HepG2 (cell line): ENCODE measurements at regions not wholly inside any gene's neighbourhood (a gene's known extent, or its start where the extent isn't known, plus 50 kb on each side); places are given as distances from the start of the nearest gene placed in this dataset.
A peak's percentile ranks its signal among the peaks of the same experiment; 100 is the strongest.

Source experiments
- CENPT ChIP-seq: sonication (generic); formaldehyde crosslinking; IDR thresholded peaks from 2 replicates; pipeline ENCODE4 v1.8.0; 2022; ENCODE audit warnings: low read depth, mild to moderate bottlenecking, moderate library complexity, missing genetic modification reagents
- HNRNPL ChIP-seq: fragments of 200-400 bp; formaldehyde crosslinking; IDR thresholded peaks from 2 replicates; pipeline ENCODE4 v1.6.1; 2017; ENCODE audit warnings: mild to moderate bottlenecking, low read depth, low read length
- MBNL3 ChIP-seq: fragments of 250-450 bp; sonication (Bioruptor Pico); conservative IDR thresholded peaks from 2 replicates; pipeline ENCODE4 v1.8.0; 2022; ENCODE audit warnings: mild to moderate bottlenecking, inconsistent platforms
- PCBP1 ChIP-seq: fragments of 200-400 bp; formaldehyde crosslinking; IDR thresholded peaks from 2 replicates; pipeline ENCODE4 v1.6.1; 2017; ENCODE audit warnings: mild to moderate bottlenecking, low read depth, low read length, borderline replicate concordance
- ZNF496 ChIP-seq: sonication (generic); formaldehyde crosslinking; IDR thresholded peaks from 2 replicates; pipeline ENCODE4 v1.8.1; 2023; ENCODE audit warnings: mild to moderate bottlenecking, moderate library complexity, missing genetic modification reagents; ENCODE audit not compliant: insufficient replicate concordance
- ZNF703 ChIP-seq: sonication (generic); formaldehyde crosslinking; IDR thresholded peaks from 2 replicates; pipeline ENCODE4 v1.5.1; 2020; ENCODE audit warnings: missing genetic modification reagents, mild to moderate bottlenecking, moderate library complexity, borderline replicate concordance
- ZNF713 ChIP-seq: sonication (generic); formaldehyde crosslinking; IDR thresholded peaks from 2 replicates; pipeline ENCODE4 v1.4.0; 2020; ENCODE audit warnings: mild to moderate bottlenecking, missing genetic modification reagents
- TF ChIP-seq, protein P1 (sequence below): sonication (generic); formaldehyde crosslinking; IDR thresholded peaks from 2 replicates; pipeline ENCODE4 v1.5.0; 2020; ENCODE audit warnings: mild to moderate bottlenecking, missing genetic modification reagents
- TF ChIP-seq, protein P2 (sequence below): IDR thresholded peaks from 2 replicates; pipeline ENCODE4 v1.4.0; 2020; ENCODE audit warnings: mild to moderate bottlenecking, missing genetic modification reagents
- TF ChIP-seq, protein P3 (sequence below): sonication (generic); formaldehyde crosslinking; IDR thresholded peaks from 2 replicates; pipeline ENCODE4 v1.5.1; 2020; ENCODE audit warnings: mild to moderate bottlenecking, moderate library complexity, missing genetic modification reagents
- TF ChIP-seq, protein P4 (sequence below): fragments of 450-650 bp; IDR thresholded peaks from 2 replicates; pipeline ENCODE4 v1.6.1; 2016
- TF ChIP-seq, protein P5 (sequence below): sonication (generic); formaldehyde crosslinking; IDR thresholded peaks from 2 replicates; pipeline ENCODE4 v1.4.0; 2020; ENCODE audit warnings: missing genetic modification reagents

DNA sequence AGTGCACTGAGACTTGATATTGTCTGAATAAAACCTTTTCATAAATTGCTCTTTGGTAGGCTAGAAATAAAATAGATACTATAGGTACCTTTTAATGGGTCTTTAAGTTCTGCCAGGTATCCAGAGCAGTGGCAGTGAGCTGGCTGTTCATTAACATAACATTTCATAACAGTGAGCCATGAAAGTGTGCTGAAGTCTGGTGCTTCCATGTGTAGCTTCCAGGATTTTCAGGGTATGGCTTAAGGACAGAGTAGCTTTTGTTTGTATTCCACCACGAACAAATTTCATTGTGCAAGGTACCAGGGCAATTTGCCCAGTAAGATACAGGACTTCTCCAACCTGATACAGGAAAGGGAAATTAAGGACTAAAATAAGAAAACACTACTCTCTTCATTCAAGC, 124.7 kb upstream of the NANOGP8 start (continued):
- TF ChIP-seq, protein P1, sequence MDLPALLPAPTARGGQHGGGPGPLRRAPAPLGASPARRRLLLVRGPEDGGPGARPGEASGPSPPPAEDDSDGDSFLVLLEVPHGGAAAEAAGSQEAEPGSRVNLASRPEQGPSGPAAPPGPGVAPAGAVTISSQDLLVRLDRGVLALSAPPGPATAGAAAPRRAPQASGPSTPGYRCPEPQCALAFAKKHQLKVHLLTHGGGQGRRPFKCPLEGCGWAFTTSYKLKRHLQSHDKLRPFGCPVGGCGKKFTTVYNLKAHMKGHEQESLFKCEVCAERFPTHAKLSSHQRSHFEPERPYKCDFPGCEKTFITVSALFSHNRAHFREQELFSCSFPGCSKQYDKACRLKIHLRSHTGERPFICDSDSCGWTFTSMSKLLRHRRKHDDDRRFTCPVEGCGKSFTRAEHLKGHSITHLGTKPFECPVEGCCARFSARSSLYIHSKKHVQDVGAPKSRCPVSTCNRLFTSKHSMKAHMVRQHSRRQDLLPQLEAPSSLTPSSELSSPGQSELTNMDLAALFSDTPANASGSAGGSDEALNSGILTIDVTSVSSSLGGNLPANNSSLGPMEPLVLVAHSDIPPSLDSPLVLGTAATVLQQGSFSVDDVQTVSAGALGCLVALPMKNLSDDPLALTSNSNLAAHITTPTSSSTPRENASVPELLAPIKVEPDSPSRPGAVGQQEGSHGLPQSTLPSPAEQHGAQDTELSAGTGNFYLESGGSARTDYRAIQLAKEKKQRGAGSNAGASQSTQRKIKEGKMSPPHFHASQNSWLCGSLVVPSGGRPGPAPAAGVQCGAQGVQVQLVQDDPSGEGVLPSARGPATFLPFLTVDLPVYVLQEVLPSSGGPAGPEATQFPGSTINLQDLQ (CRISPR knock-in tag) = no peak
- TF ChIP-seq, protein P2, sequence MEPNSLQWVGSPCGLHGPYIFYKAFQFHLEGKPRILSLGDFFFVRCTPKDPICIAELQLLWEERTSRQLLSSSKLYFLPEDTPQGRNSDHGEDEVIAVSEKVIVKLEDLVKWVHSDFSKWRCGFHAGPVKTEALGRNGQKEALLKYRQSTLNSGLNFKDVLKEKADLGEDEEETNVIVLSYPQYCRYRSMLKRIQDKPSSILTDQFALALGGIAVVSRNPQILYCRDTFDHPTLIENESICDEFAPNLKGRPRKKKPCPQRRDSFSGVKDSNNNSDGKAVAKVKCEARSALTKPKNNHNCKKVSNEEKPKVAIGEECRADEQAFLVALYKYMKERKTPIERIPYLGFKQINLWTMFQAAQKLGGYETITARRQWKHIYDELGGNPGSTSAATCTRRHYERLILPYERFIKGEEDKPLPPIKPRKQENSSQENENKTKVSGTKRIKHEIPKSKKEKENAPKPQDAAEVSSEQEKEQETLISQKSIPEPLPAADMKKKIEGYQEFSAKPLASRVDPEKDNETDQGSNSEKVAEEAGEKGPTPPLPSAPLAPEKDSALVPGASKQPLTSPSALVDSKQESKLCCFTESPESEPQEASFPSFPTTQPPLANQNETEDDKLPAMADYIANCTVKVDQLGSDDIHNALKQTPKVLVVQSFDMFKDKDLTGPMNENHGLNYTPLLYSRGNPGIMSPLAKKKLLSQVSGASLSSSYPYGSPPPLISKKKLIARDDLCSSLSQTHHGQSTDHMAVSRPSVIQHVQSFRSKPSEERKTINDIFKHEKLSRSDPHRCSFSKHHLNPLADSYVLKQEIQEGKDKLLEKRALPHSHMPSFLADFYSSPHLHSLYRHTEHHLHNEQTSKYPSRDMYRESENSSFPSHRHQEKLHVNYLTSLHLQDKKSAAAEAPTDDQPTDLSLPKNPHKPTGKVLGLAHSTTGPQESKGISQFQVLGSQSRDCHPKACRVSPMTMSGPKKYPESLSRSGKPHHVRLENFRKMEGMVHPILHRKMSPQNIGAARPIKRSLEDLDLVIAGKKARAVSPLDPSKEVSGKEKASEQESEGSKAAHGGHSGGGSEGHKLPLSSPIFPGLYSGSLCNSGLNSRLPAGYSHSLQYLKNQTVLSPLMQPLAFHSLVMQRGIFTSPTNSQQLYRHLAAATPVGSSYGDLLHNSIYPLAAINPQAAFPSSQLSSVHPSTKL = peak; percentile 73
- TF ChIP-seq ZNF703 (no peak), ZNF713 (no peak), MBNL3 (CRISPR knock-in tag) (no peak), PCBP1 (no peak), HNRNPL (no peak), ZNF496 (no peak), CENPT (CRISPR knock-in tag) (no peak)
- TF ChIP-seq, protein P3, sequence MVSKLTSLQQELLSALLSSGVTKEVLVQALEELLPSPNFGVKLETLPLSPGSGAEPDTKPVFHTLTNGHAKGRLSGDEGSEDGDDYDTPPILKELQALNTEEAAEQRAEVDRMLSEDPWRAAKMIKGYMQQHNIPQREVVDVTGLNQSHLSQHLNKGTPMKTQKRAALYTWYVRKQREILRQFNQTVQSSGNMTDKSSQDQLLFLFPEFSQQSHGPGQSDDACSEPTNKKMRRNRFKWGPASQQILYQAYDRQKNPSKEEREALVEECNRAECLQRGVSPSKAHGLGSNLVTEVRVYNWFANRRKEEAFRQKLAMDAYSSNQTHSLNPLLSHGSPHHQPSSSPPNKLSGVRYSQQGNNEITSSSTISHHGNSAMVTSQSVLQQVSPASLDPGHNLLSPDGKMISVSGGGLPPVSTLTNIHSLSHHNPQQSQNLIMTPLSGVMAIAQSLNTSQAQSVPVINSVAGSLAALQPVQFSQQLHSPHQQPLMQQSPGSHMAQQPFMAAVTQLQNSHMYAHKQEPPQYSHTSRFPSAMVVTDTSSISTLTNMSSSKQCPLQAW (CRISPR knock-in tag) = no peak; the same call in 1 of the 2 replicates
- TF ChIP-seq, protein P4, sequence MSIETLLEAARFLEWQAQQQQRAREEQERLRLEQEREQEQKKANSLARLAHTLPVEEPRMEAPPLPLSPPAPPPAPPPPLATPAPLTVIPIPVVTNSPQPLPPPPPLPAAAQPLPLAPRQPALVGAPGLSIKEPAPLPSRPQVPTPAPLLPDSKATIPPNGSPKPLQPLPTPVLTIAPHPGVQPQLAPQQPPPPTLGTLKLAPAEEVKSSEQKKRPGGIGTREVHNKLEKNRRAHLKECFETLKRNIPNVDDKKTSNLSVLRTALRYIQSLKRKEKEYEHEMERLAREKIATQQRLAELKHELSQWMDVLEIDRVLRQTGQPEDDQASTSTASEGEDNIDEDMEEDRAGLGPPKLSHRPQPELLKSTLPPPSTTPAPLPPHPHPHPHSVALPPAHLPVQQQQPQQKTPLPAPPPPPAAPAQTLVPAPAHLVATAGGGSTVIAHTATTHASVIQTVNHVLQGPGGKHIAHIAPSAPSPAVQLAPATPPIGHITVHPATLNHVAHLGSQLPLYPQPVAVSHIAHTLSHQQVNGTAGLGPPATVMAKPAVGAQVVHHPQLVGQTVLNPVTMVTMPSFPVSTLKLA = no peak
- TF ChIP-seq, protein P5, sequence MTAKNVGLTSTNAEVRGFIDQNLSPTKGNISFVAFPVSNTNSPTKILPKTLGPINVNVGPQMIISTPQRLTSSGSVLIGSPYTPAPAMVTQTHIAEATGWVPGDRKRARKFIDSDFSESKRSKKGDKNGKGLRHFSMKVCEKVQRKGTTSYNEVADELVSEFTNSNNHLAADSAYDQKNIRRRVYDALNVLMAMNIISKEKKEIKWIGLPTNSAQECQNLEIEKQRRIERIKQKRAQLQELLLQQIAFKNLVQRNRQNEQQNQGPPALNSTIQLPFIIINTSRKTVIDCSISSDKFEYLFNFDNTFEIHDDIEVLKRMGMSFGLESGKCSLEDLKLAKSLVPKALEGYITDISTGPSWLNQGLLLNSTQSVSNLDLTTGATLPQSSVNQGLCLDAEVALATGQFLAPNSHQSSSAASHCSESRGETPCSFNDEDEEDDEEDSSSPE (CRISPR knock-in tag) = no peak
